Prostate gland (tissue), 2 donors: ENCODE measurements at regions not wholly inside any gene's neighbourhood (a gene's known extent, or its start where the extent isn't known, plus 50 kb on each side); places are given as distances from the start of the nearest gene placed in this dataset.
"Not testable (repeated sequence)": the region's sequence is repeated elsewhere in the genome, so short reads cannot be mapped to it uniquely, and the experiment has no call there.

Experiments
- DNase-seq: peaks from one replicate; pipeline ENCODE4 v3.0.0-alpha.2; 2019; ENCODE audit warnings: low spot score
- H3K27ac ChIP-seq, 2 donors: fragments of 200-600 bp; sonication (generic); 2 replicates each; pipeline ENCODE4 v1.5.1; 2017 to 2019
- H3K27me3 ChIP-seq: fragments of 200-600 bp; sonication (generic); replicated peaks from 2 replicates; pipeline ENCODE4 v1.5.1; 2019; ENCODE audit not compliant: insufficient read depth
- H3K36me3 ChIP-seq, 2 donors: fragments of 200-600 bp; sonication (generic); 1 replicate in 1 of 2; 2 replicates in 1 of 2; pipeline versions ENCODE4 v1.5.1 to v1.8.1; 2017 to 2019
- H3K4me1 ChIP-seq: fragments of 200-600 bp; sonication (generic); replicated peaks from 2 replicates; pipeline ENCODE4 v1.5.1; 2019
- H3K4me3 ChIP-seq, 2 donors: fragments of 200-600 bp; sonication (generic); 2 replicates each; pipeline ENCODE4 v1.5.1; 2017 to 2019
- H3K9me3 ChIP-seq: fragments of 200-600 bp; sonication (generic); 2 replicates; pipeline ENCODE4 v1.5.1; 2017
- POLR2A ChIP-seq: fragments of 450-650 bp; IDR thresholded peaks from one replicate; pipeline ENCODE4 v1.6.1; 2016; ENCODE audit warnings: antibody characterized with exemption, mild to moderate bottlenecking
- POLR2AphosphoS5 ChIP-seq: sonication (generic); formaldehyde crosslinking; IDR thresholded peaks from one replicate; pipeline ENCODE4 v1.6.1; 2017; ENCODE audit warnings: antibody characterized with exemption
- WGBS: methylation state at CpG from one replicate; pipeline ENCODE4 v1.1.5; 2018; 5-methylcytosine and 5-hydroxymethylcytosine counted together
- intact Hi-C: fragments of 100-400 bp; cut with DNase I; formaldehyde crosslinking; loops from one replicate; pipeline ENCODE4 v1.14.2; 2022
- TF ChIP-seq, protein P1 (sequence below), 4 experiments: fragments of 200-600 bp in 2 of 4; fragments of 450-650 bp in 2 of 4; sonication (generic) in 2 of 4; IDR thresholded peaks; 1 replicate in 3 of 4; 2 replicates in 1 of 4; pipeline ENCODE4 v1.5.1; 2016 to 2019; ENCODE audit warnings: antibody characterized with exemption in 4 of 4, mild to moderate bottlenecking in 2 of 4, moderate library complexity in 2 of 4

DNA sequence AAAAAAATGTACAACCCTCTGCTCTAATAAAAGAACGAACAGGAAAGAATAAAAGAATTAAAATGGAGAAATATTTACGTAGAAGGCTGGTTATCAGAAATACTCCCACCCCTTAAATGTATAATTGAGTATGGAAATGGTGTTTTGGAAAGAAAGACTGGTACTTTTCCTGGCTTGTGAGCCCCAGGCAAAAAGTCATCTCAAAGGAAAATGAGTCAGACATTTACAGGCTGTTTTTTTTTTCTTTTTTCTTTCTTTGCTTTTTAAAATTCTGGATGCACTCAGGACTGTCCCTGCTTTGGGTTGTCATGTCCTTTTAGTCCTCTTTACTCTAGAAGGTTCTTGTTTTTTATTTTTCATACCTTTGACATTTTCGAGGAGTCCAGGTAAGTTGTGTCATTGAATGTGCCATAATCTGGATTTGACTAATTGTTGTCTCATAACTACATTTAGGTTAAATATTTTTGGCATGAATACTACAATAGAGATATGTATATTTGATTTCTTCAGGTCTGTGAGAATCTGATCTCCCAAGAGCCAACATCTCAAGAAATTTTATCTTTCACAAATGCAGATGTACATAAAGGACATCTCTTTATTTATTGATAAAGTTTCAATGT lies 313.0 kb upstream of the GLI3 start:
- DNase-seq, result no peak
- Histone ChIP-seq H3K36me3 (no peaks in the 10 kb centered on the region), H3K4me3 (no peak overlapping the region), H3K27ac (no peak overlapping the region), H3K9me3 (no peaks in the 10 kb centered on the region), H3K4me1 (no peaks in the 10 kb centered on the region), H3K27me3 (no peaks in the 10 kb centered on the region)
- intact Hi-C loops, result no loop called here
- 76% methylated on average over 3 of the region's 3 CpGs for WGBS
- TF ChIP-seq, protein P1, sequence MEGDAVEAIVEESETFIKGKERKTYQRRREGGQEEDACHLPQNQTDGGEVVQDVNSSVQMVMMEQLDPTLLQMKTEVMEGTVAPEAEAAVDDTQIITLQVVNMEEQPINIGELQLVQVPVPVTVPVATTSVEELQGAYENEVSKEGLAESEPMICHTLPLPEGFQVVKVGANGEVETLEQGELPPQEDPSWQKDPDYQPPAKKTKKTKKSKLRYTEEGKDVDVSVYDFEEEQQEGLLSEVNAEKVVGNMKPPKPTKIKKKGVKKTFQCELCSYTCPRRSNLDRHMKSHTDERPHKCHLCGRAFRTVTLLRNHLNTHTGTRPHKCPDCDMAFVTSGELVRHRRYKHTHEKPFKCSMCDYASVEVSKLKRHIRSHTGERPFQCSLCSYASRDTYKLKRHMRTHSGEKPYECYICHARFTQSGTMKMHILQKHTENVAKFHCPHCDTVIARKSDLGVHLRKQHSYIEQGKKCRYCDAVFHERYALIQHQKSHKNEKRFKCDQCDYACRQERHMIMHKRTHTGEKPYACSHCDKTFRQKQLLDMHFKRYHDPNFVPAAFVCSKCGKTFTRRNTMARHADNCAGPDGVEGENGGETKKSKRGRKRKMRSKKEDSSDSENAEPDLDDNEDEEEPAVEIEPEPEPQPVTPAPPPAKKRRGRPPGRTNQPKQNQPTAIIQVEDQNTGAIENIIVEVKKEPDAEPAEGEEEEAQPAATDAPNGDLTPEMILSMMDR (IDR thresholded peaks at IDR 0.05), result no peak
- no peak for TF ChIP-seq POLR2AphosphoS5
- no peak for TF ChIP-seq POLR2A

DNA sequence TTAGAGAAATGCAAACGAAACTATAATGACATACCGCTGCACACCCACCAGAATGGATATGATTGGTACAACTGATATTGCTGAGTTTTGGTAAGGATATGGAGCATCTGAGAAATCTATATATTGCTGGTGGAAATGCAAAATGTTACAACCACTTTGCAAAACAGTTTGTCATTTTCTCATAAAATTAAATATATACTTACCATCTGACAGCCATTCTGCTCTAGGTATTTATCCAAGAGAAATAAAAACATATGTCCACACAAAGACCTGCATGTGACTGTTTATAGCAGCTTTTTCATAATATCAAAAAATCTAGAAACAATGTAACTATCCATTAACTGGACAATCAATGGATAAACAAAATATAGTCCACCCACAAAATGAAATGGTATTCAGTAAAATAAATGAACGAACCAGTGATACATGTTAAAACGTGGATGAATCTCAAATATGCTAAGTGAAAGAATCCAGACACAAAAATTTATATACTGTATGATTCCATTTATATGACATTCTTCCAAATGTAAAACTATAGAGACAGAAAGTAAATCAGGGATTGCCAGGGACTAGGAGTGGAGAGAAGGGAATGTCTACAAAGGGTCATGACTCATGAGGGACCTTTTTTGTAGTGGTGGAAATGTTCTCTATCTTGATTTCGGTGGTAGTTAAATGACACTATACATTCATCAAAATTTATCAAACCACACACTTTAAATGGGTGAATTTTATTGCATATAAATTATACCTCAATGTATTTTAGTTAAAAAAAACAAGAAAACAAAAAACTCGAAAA lies 312.0 kb upstream of the GLI3 start:
- 90% methylated on average over 6 of the region's 6 CpGs for WGBS
- Histone ChIP-seq H3K27ac (no peak overlapping the region), H3K4me3 (no peak overlapping the region), H3K9me3 (no peaks in the 10 kb centered on the region), H3K4me1 (no peaks in the 10 kb centered on the region), H3K36me3 (no peaks in the 10 kb centered on the region), H3K27me3 (no peaks in the 10 kb centered on the region)
- intact Hi-C loops, result no loop called here
- no peak for DNase-seq
- no peak for TF ChIP-seq POLR2A
- no peak for TF ChIP-seq POLR2AphosphoS5
- TF ChIP-seq, protein P1 (IDR thresholded peaks at IDR 0.05), result no peak

DNA sequence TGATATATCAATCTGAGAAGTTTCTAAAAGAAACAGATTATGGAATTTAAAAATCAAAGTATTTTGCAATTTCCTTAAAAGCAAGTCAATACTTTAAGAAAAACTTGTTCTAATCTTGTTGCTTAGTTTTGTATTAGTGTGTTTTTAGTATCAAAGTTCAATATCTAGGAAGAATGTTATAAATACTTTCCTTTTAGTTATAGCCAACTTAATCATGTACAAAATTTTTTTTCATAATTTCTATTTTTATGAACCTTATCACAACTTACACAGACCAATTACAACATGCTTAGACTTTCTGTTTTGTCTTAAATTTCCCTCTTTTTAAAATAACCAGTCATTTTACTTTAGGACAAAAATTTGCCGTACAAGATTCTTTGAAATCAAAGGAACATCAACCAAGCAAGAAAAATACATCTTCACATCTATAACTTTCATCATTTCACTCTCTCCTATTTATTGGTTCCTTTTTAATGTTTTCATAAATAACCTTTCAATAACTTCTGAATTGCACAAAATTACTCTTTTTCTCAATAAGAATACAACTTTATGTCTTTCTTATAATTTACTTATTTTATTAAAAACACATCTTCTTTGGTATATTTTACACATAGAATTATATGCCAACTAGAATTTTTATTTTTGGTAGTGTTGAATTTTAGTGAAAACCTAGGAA lies 308.2 kb upstream of the GLI3 start:
- H3K27me3 ChIP-seq, result no peaks in the 10 kb centered on the region
- WGBS, result 98% methylated on average over 1 of the region's 1 CpG

DNA sequence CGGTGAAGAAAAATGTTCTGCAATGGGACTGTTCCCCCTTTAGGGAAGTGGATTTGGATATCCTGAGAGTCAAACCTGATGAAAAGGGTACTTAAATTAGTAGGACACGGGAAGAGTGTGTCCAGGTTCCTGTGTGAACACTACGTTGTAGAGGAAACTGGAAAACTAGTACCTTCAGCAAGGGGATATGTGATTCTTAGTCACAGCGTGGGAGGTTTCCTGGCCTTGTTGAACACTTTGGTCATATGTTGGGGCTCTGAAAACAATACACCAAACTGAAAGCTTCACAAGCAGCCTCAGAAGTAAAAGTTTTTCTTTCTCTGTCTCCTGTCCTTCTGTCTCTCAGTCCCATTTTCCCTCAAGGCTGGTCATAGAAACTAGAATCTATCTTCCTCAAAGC lies 306.9 kb upstream of the GLI3 start:
- Histone ChIP-seq H3K4me3 (no peak overlapping the region), H3K4me1 (no peaks in the 10 kb centered on the region), H3K36me3 (no peaks in the 10 kb centered on the region), H3K27me3 (no peaks in the 10 kb centered on the region), H3K9me3 (no peaks in the 10 kb centered on the region), H3K27ac (no peak overlapping the region)
- TF ChIP-seq, protein P1 (IDR thresholded peaks at IDR 0.05), result no peak
- no peak for TF ChIP-seq POLR2A
- no peak for TF ChIP-seq POLR2AphosphoS5
- no peak for DNase-seq
- intact Hi-C loops, result no loop called here
- WGBS, result 84% methylated on average over 4 of the region's 4 CpGs

More for the DNA sequence above, 308.2 kb upstream of the GLI3 start:
- H3K27ac ChIP-seq, result no peak overlapping the region
- TF ChIP-seq POLR2A (no peak), POLR2AphosphoS5 (no peak)
- TF ChIP-seq, protein P1 (IDR thresholded peaks at IDR 0.05), result no peak
- H3K36me3 ChIP-seq, result no peaks in the 10 kb centered on the region
- no peaks in the 10 kb centered on the region for H3K4me1 ChIP-seq
- no peak overlapping the region for H3K4me3 ChIP-seq
- DNase-seq, result no peak
- no peaks in the 10 kb centered on the region for H3K9me3 ChIP-seq
- intact Hi-C loops, result no loop called here

DNA sequence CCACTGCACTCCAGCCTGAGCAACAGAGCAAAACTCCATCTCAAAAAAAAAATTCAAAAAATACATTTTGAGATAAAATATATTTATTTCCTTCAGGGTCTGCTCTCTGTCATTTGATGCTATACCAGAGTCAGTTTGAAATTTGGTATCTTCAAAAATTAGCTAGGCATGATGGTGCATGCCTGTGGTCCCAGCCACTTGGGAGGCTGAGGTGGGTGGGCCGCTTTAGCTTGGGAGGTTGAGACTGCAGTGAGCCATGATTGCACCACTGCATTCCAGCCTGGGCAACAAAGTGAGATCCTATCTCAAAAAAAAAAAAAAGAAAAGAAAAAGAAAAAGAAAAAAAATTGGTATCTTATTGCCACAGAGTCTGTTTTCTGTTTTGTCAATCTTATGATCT lies 305.4 kb upstream of the GLI3 start:
- H3K36me3 ChIP-seq, intact Hi-C loops, H3K27me3 ChIP-seq, DNase-seq, H3K9me3 ChIP-seq, H3K4me1 ChIP-seq, H3K4me3 ChIP-seq, H3K27ac ChIP-seq: not testable (repeated sequence)
- 93% methylated on average over 1 of the region's 1 CpG for WGBS
